Hematopoietic multipotent progenitor cell (in vitro differentiated cells): ENCODE measurements at regions not wholly inside any gene's neighbourhood (a gene's known extent, or its start where the extent isn't known, plus 50 kb on each side); places are given as distances from the start of the nearest gene placed in this dataset.
"Not testable (repeated sequence)": the region's sequence is repeated elsewhere in the genome, so short reads cannot be mapped to it uniquely, and the experiment has no call there.

ENCODE experiments used
- DNase-seq, 3 donors: peaks; one replicate each; pipeline ENCODE4 v3.0.0-alpha.2; 2011 to 2015; ENCODE audit warnings: low read depth in 2 of 3, low spot score in 2 of 3

GRCh38 chr15:91412138-91412928, 312.3 kb downstream of the SV2B start:
- no peak for DNase-seq

GRCh38 chr15:91413142-91413541, 313.1 kb downstream of the SV2B start:
- no peak for DNase-seq

- no peak for DNase-seq
These were observed 314.1 kb downstream of the SV2B start for GRCh38 chr15:91414124-91414523.

GRCh38 chr15:91415258-91415657, 315.2 kb downstream of the SV2B start:
- DNase-seq, result not testable (repeated sequence)

- DNase-seq, result no peak
These were observed 320.6 kb downstream of the SV2B start for GRCh38 chr15:91420689-91421088.

GRCh38 chr15:91422797-91423196, 322.7 kb downstream of the SV2B start:
- no peak for DNase-seq

GRCh38 chr15:91424001-91424400, 323.9 kb downstream of the SV2B start:
- DNase-seq, result no peak

- no peak for DNase-seq
These were observed 326.4 kb downstream of the SV2B start for GRCh38 chr15:91426412-91426811.

- DNase-seq, result no peak
These were observed 329.9 kb downstream of the SV2B start for GRCh38 chr15:91429973-91430372.

- no peak for DNase-seq
These were observed 331.1 kb downstream of the SV2B start for GRCh38 chr15:91431041-91431715.

GRCh38 chr15:91435113-91435512, 335.1 kb downstream of the SV2B start:
- DNase-seq, result no peak

GRCh38 chr15:91444656-91445055, 344.6 kb downstream of the SV2B start:
- DNase-seq, result no peak

- DNase-seq, result no peak
These were observed 345.7 kb downstream of the SV2B start for GRCh38 chr15:91445695-91446228.

GRCh38 chr15:91447991-91448644, 348.1 kb downstream of the SV2B start:
- DNase-seq, result no peak

GRCh38 chr15:91453376-91453775, 353.3 kb downstream of the SV2B start:
- DNase-seq, result not testable (repeated sequence)

GRCh38 chr15:91456251-91456718, 356.2 kb downstream of the SV2B start:
- no peak for DNase-seq

GRCh38 chr15:91456921-91457320, 356.9 kb downstream of the SV2B start:
- DNase-seq, result no peak

- no peak for DNase-seq
These were observed 361.3 kb downstream of the SV2B start for GRCh38 chr15:91461377-91461776.

- no peak for DNase-seq
These were observed 365.0 kb downstream of the SV2B start for GRCh38 chr15:91465086-91465485.

- DNase-seq, result no peak
These were observed 365.6 kb downstream of the SV2B start for GRCh38 chr15:91465696-91466095.

- no peak for DNase-seq
These were observed 369.0 kb downstream of the SV2B start for GRCh38 chr15:91468871-91469580.
